Embryonic facial prominence (tissue), 1 donor: ENCODE measurements at regions not wholly inside any gene's neighbourhood (a gene's known extent, or its start where the extent isn't known, plus 50 kb on each side); places are given as distances from the start of the nearest gene placed in this dataset.

ENCODE experiments used
- DNase-seq: peaks from one replicate; pipeline ENCODE4 v3.0.0-alpha.2; 2016; ENCODE audit errors: extremely low spot score

GRCh38 chr7:131616487-131617200, 60.2 kb upstream of the PODXL start:
- no peak for DNase-seq

- DNase-seq: no peak
These were observed 57.5 kb upstream of the PODXL start for GRCh38 chr7:131613909-131614308.

- no peak for DNase-seq
These were observed 53.6 kb upstream of the PODXL start for GRCh38 chr7:131610007-131610406.

GRCh38 chr7:131608116-131608500, 51.7 kb upstream of the PODXL start:
- no peak for DNase-seq

GRCh38 chr7:131607291-131608115, 51.1 kb upstream of the PODXL start:
- DNase-seq: no peak

- no peak for DNase-seq
These were observed 50.2 kb upstream of the PODXL start for GRCh38 chr7:131606346-131607290.
